OCI-LY3 (cell line): ENCODE measurements at regions not wholly inside any gene's neighbourhood (a gene's known extent, or its start where the extent isn't known, plus 50 kb on each side); places are given as distances from the start of the nearest gene placed in this dataset.

Experiments used
- CTCF ChIP-seq: fragments of 200-600, 300-600 bp; sonication (generic); IDR thresholded peaks from 2 replicates; pipeline ENCODE4 v1.5.1; 2014; ENCODE audit warnings: antibody characterized with exemption, low read length, low read depth
- EZH2phosphoT487 ChIP-seq: fragments of 200-600 bp; shearing (Covaris generic); IDR thresholded peaks from 2 replicates; pipeline ENCODE4 v1.6.1; 2018; ENCODE audit warnings: antibody characterized with exemption, mixed run types, low read depth

GRCh38 chr1:102572637-102573036 lies 535.7 kb downstream of the COL11A1 start:
- TF ChIP-seq CTCF, result no peak
- TF ChIP-seq EZH2phosphoT487, result no peak
